ENCODE measurements at regions not wholly inside any gene's neighbourhood (a gene's known extent, or its start where the extent isn't known, plus 50 kb on each side); places are given as distances from the start of the nearest gene placed in this dataset.
A peak's percentile ranks its signal among the peaks of the same experiment; 100 is the strongest.
"Not testable (repeated sequence)": the region's sequence is repeated elsewhere in the genome, so short reads cannot be mapped to it uniquely, and the experiment has no call there.

- DNase-seq, result peak in 1 of 2 experiments; percentile 28
These were observed 333.6 kb upstream of the RUNX1 start for GRCh38 chr21:35382696-35383095.

- DNase-seq, result peak; percentile 12 to 41
These were observed 332.7 kb upstream of the RUNX1 start for GRCh38 chr21:35381743-35382310.

- not testable (repeated sequence) for DNase-seq
These were observed 331.2 kb upstream of the RUNX1 start for GRCh38 chr21:35380304-35380703.

- DNase-seq, result no peak
These were observed 329.8 kb upstream of the RUNX1 start for GRCh38 chr21:35378881-35379280.

- no peak for DNase-seq
These were observed 328.5 kb upstream of the RUNX1 start for GRCh38 chr21:35377505-35378090.

GRCh38 chr21:35376406-35377135 lies 327.5 kb upstream of the RUNX1 start:
- no peak for DNase-seq

- no peak for DNase-seq
These were observed 326.0 kb upstream of the RUNX1 start for GRCh38 chr21:35375115-35375514.

- no peak for DNase-seq
These were observed 324.9 kb upstream of the RUNX1 start for GRCh38 chr21:35373998-35374397.

- DNase-seq, result peak in 1 of 2 experiments; percentile 13
These were observed 323.1 kb upstream of the RUNX1 start for GRCh38 chr21:35372201-35372600.

GRCh38 chr21:35370671-35371070 lies 321.6 kb upstream of the RUNX1 start:
- DNase-seq, result no peak

GRCh38 chr21:35370071-35370470 lies 321.0 kb upstream of the RUNX1 start:
- DNase-seq, result no peak

- DNase-seq, result no peak
These were observed 319.2 kb upstream of the RUNX1 start for GRCh38 chr21:35368326-35368725.

- DNase-seq, result peak in 1 of 2 experiments; percentile 28
These were observed 318.5 kb upstream of the RUNX1 start for GRCh38 chr21:35367553-35367952.

- DNase-seq, result no peak
These were observed 317.4 kb upstream of the RUNX1 start for GRCh38 chr21:35366394-35367080.

GRCh38 chr21:35363458-35363857 lies 314.4 kb upstream of the RUNX1 start:
- DNase-seq, result no peak

GRCh38 chr21:35361988-35362387 lies 312.9 kb upstream of the RUNX1 start:
- DNase-seq, result no peak

- no peak for DNase-seq
These were observed 311.9 kb upstream of the RUNX1 start for GRCh38 chr21:35360870-35361570.

GRCh38 chr21:35359076-35359475 lies 310.0 kb upstream of the RUNX1 start:
- DNase-seq, result no peak

GRCh38 chr21:35358008-35358407 lies 308.9 kb upstream of the RUNX1 start:
- DNase-seq, result no peak

- DNase-seq, result no peak
These were observed 308.1 kb upstream of the RUNX1 start for GRCh38 chr21:35357041-35357780.

- no peak for DNase-seq
These were observed 305.0 kb upstream of the RUNX1 start for GRCh38 chr21:35354078-35354477.

GRCh38 chr21:35352793-35353192 lies 303.7 kb upstream of the RUNX1 start:
- no peak for DNase-seq

Measured in NCI-H526 (cell line).